ENCODE measurements at regions not wholly inside any gene's neighbourhood (a gene's known extent, or its start where the extent isn't known, plus 50 kb on each side); places are given as distances from the start of the nearest gene placed in this dataset.
A peak's percentile ranks its signal among the peaks of the same experiment; 100 is the strongest.

DNA sequence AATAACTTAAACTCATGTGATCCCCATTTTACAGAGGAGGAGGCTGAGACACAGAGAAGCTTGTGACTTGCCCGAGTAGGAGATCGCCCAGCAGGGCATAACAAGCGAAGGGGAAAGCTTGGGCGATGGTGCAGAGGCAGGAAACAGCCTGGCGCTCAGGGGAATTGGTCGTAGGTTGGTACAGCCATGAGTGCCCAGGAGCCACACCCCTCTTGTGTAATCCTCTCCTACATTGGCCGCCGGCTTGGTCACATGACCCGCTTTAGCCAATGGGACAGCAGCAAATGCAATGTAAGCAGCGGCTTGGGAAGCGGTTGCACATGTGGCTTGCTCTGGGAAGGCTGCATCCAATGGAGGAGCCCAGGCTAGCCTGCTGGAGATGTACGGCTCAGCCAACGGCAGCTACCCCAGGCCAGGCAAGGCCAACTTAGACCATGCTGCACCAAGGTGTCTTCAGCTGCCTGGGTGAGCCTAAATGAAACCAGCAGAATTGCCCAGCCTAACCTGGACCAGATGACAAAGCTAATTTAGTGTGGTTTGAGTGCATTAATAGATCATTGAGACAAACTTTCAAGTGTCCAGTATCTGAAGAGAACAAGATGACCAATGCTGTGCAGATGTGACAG is 50.3 kb upstream of the SLC6A6 start:
- TF ChIP-seq MYC (IDR thresholded peaks at IDR 0.05; ENCODE audit: low read depth, low read length), result peak; percentile 49; the same call in 1 of the 2 replicates
- TF ChIP-seq POLR2A (IDR thresholded peaks at IDR 0.05; ENCODE audit: extremely low read depth, insufficient read length), result peak; percentile 9

Data from NB4 (cell line).